HG03103 (cell line): ENCODE measurements at regions not wholly inside any gene's neighbourhood (a gene's known extent, or its start where the extent isn't known, plus 50 kb on each side); places are given as distances from the start of the nearest gene placed in this dataset.

ENCODE experiments used
- ATAC-seq: cut with Tn5 transposase; IDR thresholded peaks from one replicate; pipeline ENCODE4 v1.9.1; 2021; ENCODE audit warnings: low read depth; ENCODE audit not compliant: unreplicated experiment

- ATAC-seq = no peak
Observed at GRCh38 chr10:78492424-78492823, 458.8 kb downstream of the RPS24 start.

GRCh38 chr10:78494179-78494578 is 460.5 kb downstream of the RPS24 start:
- ATAC-seq = no peak

GRCh38 chr10:78502210-78502936 is 468.7 kb downstream of the RPS24 start:
- ATAC-seq = no peak

- no peak for ATAC-seq
Observed at GRCh38 chr10:78504181-78504580, 470.5 kb downstream of the RPS24 start.

- ATAC-seq = no peak
Observed at GRCh38 chr10:78505657-78506056, 472.0 kb downstream of the RPS24 start.

GRCh38 chr10:78506614-78507013 is 473.0 kb downstream of the RPS24 start:
- ATAC-seq = no peak

GRCh38 chr10:78507510-78508160 is 474.0 kb downstream of the RPS24 start:
- ATAC-seq = no peak

GRCh38 chr10:78508955-78509748 is 475.5 kb downstream of the RPS24 start:
- no peak for ATAC-seq

- ATAC-seq = no peak
Observed at GRCh38 chr10:78510566-78511323, 477.1 kb downstream of the RPS24 start.

- ATAC-seq = no peak
Observed at GRCh38 chr10:78511324-78512204, 477.9 kb downstream of the RPS24 start.

GRCh38 chr10:78512205-78512550 is 478.5 kb downstream of the RPS24 start:
- no peak for ATAC-seq

GRCh38 chr10:78513330-78513729 is 479.7 kb downstream of the RPS24 start:
- no peak for ATAC-seq

- ATAC-seq = no peak
Observed at GRCh38 chr10:78513986-78514385, 480.3 kb downstream of the RPS24 start.

GRCh38 chr10:78514459-78514858 is 480.8 kb downstream of the RPS24 start:
- ATAC-seq = no peak

- ATAC-seq = no peak
Observed at GRCh38 chr10:78515038-78515872, 481.6 kb downstream of the RPS24 start.

- ATAC-seq = no peak
Observed at GRCh38 chr10:78515873-78516153, 482.1 kb downstream of the RPS24 start.

GRCh38 chr10:78516236-78516635 is 482.6 kb downstream of the RPS24 start:
- no peak for ATAC-seq

- no peak for ATAC-seq
Observed at GRCh38 chr10:78516756-78517155, 483.1 kb downstream of the RPS24 start.

- no peak for ATAC-seq
Observed at GRCh38 chr10:78518224-78518623, 484.6 kb downstream of the RPS24 start.
